Ascending aorta (tissue), 2 donors: ENCODE measurements at regions not wholly inside any gene's neighbourhood (a gene's known extent, or its start where the extent isn't known, plus 50 kb on each side); places are given as distances from the start of the nearest gene placed in this dataset.

Experiments used
- DNase-seq, 2 donors: peaks; one replicate each; pipeline ENCODE4 v3.0.0-alpha.2; 2019; ENCODE audit warnings: low spot score in 2 of 2
- H3K27ac ChIP-seq, 2 donors: fragments of 200-600 bp; sonication (generic); one replicate each; pipeline ENCODE4 v1.5.1; 2016 to 2017; ENCODE audit warnings: mild to moderate bottlenecking in 1 of 2
- H3K27me3 ChIP-seq: fragments of 200-600 bp; sonication (generic); one replicate; pipeline ENCODE4 v1.5.1; 2017
- H3K36me3 ChIP-seq, 2 donors: fragments of 200-600 bp; sonication (generic); one replicate each; pipeline ENCODE4 v1.5.1; 2016
- H3K4me1 ChIP-seq, 2 donors: fragments of 200-600 bp; sonication (generic); one replicate each; pipeline ENCODE4 v1.5.1; 2016 to 2017; ENCODE audit warnings: mild to moderate bottlenecking in 1 of 2
- H3K4me3 ChIP-seq, 2 donors: fragments of 200-600 bp; sonication (generic); one replicate each; pipeline ENCODE4 v1.5.1; 2016 to 2017; ENCODE audit warnings: mild to moderate bottlenecking in 1 of 2
- H3K9me3 ChIP-seq, 2 donors: fragments of 200-600 bp; sonication (generic); one replicate each; pipeline ENCODE4 v1.5.1; 2016
- intact Hi-C: fragments of 100-400 bp; cut with DNase I; formaldehyde crosslinking; loops from one replicate; pipeline ENCODE4 v1.15.1; 2023
- TF ChIP-seq, protein P1 (sequence below), 3 experiments: fragments of 200-600 bp in 2 of 3; fragments of 450-650 bp in 1 of 3; sonication (generic) in 2 of 3; IDR thresholded peaks; one replicate each; pipeline ENCODE4 v1.5.1; 2016 to 2019; ENCODE audit warnings: antibody characterized with exemption in 3 of 3, mild to moderate bottlenecking in 1 of 3, moderate library complexity in 1 of 3

DNA sequence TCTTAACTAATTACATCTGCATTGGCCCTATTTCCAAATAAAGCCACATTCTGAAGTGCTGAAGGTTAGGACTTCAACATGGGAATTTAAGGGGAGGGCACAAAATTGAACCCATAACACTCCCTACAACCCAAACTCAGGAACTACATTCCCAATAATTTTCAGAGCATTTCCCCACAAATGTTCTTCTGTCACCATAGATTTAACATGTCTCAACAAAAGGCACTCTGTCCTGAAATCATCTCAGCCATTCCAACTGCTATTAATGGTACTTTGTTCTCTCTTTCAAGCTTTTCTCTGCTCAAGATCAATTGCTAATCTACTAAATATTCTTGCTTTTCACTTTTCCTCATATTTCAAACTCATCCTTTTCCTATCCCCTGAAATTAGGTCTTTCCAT, 74.0 kb upstream of the SOX1 start:
- TF ChIP-seq, protein P1, sequence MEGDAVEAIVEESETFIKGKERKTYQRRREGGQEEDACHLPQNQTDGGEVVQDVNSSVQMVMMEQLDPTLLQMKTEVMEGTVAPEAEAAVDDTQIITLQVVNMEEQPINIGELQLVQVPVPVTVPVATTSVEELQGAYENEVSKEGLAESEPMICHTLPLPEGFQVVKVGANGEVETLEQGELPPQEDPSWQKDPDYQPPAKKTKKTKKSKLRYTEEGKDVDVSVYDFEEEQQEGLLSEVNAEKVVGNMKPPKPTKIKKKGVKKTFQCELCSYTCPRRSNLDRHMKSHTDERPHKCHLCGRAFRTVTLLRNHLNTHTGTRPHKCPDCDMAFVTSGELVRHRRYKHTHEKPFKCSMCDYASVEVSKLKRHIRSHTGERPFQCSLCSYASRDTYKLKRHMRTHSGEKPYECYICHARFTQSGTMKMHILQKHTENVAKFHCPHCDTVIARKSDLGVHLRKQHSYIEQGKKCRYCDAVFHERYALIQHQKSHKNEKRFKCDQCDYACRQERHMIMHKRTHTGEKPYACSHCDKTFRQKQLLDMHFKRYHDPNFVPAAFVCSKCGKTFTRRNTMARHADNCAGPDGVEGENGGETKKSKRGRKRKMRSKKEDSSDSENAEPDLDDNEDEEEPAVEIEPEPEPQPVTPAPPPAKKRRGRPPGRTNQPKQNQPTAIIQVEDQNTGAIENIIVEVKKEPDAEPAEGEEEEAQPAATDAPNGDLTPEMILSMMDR (IDR thresholded peaks at IDR 0.05) = no peak
- intact Hi-C loops = no loop called here
- Histone ChIP-seq H3K4me1 (no peaks in the 10 kb centered on the region), H3K4me3 (no peak overlapping the region), H3K27ac (no peak overlapping the region), H3K27me3 (no peaks in the 10 kb centered on the region), H3K9me3 (no peaks in the 10 kb centered on the region), H3K36me3 (no peaks in the 10 kb centered on the region)
- DNase-seq = no peak

DNA sequence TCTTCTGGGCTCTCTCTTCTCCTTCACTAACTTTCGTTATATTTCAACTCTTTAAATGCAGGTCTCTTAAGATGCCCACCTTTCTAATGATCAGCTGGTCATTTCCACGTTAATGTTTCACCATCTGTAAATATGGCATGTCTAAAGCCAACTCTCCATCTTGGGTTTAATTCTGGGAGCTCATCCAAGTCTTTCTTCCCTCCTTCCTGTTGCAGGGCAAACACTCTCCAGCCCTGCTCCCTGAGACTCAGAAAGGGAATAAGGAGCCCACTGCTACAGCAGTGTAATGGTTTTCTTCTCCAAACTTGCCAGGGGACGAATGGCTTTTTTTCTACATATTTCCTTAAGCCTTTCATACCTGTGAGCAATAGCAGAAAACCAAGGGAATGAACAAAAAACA, 73.3 kb upstream of the SOX1 start:
- intact Hi-C loops = no loop called here
- no peak for DNase-seq
- H3K27me3 ChIP-seq = no peaks in the 10 kb centered on the region
- H3K27ac ChIP-seq = no peak overlapping the region
- no peaks in the 10 kb centered on the region for H3K36me3 ChIP-seq
- TF ChIP-seq, protein P1 (IDR thresholded peaks at IDR 0.05) = no peak
- H3K4me3 ChIP-seq = no peak overlapping the region
- no peaks in the 10 kb centered on the region for H3K9me3 ChIP-seq
- no peaks in the 10 kb centered on the region for H3K4me1 ChIP-seq

DNA sequence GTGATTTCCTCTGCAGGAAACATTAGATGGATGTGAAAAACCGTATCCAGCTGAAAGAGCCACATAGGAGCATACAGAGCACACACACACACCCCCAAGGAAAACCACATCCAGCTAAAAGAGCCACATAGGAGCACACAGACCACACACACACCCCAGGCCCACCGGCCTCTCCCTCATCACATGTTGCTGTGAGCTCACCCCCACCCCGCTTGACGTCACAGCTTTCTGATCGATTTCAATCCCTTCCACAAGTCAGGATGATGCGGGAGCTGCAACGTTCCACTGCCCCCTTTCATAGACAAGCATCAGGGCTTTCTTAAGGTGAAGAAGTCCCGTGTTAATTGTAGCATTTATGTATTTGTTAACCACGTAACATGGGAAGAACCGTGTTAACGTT, 72.4 kb upstream of the SOX1 start:
- TF ChIP-seq, protein P1 (IDR thresholded peaks at IDR 0.05) = no peak
- Histone ChIP-seq H3K4me1 (no peaks in the 10 kb centered on the region), H3K9me3 (no peaks in the 10 kb centered on the region), H3K27me3 (no peaks in the 10 kb centered on the region), H3K4me3 (no peak overlapping the region), H3K36me3 (no peaks in the 10 kb centered on the region), H3K27ac (no peak overlapping the region)
- DNase-seq = no peak
- intact Hi-C loops = no loop called here

DNA sequence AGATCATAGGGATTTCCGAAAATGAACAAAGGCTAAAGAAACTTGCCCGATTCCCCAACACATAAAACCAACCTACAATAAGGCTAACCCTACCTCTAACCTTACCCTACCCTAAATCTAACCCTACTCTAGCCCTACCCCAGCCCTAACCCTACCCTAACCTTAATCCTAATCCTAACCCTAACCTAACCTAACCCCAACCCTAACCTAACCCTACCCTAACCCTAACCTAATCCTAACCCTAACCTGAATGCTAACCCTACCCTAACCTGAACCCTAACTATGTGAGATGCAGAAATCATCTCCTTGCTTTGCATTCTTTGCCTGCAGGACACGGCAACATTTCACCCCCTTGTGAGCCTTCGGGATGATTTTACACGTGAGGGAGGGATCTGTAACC, 67.6 kb upstream of the SOX1 start:
- Histone ChIP-seq H3K27ac (no peak overlapping the region), H3K27me3 (no peaks in the 10 kb centered on the region), H3K9me3 (no peaks in the 10 kb centered on the region), H3K4me1 (no peaks in the 10 kb centered on the region), H3K4me3 (no peak overlapping the region), H3K36me3 (no peaks in the 10 kb centered on the region)
- intact Hi-C loops = no loop called here
- no peak for DNase-seq
- TF ChIP-seq, protein P1 (IDR thresholded peaks at IDR 0.05) = no peak

DNA sequence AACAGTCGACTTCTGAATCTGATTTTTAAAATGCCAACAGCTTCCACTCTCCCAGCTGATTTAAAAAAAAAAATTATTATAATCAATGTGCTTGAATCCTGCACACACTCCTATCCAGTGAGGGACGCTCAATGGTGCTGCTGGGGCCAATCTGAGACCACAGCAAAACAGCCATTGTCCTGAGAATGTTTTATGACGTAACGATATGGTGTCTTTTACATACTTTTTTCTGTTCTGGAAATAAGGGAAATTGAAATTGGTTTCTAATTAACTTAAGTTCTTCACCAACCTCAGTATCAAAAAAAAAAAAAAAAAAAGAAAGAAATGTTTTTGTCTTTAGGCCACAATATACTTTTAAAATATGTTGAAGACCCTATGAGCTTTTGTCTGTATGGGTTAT, 66.1 kb upstream of the SOX1 start:
- H3K9me3 ChIP-seq = no peaks in the 10 kb centered on the region

DNA sequence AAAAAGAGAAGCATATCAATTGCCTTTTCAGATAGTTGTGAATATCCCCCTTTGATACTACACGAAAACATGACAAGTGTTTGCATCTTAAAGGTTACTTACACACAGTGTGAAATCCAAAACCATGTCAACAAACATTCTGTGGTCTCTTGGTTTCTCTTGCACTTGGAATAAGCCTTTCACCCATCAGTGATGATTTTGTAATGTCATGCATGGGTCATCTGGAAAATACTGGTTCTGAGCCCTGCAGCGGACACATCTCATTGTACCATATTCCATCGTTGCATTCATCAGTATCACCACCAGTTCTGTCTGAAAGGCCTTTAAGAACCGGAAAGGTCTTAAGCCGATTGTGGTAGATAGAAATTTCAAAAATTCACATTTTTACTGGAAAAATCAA, 65.4 kb upstream of the SOX1 start:
- no peak overlapping the region for H3K4me3 ChIP-seq
- intact Hi-C loops = no loop called here
- peaks cover 0 to 4% of the 10 kb centered on the region in 2 donors for H3K9me3 ChIP-seq
- H3K27ac ChIP-seq = no peak overlapping the region
- H3K27me3 ChIP-seq = no peaks in the 10 kb centered on the region
- DNase-seq = no peak
- H3K4me1 ChIP-seq = no peaks in the 10 kb centered on the region
- no peaks in the 10 kb centered on the region for H3K36me3 ChIP-seq
- TF ChIP-seq, protein P1 (IDR thresholded peaks at IDR 0.05) = no peak

More for the DNA sequence above, 66.1 kb upstream of the SOX1 start:
- Histone ChIP-seq H3K4me3 (no peak overlapping the region), H3K4me1 (no peaks in the 10 kb centered on the region), H3K27me3 (no peaks in the 10 kb centered on the region), H3K36me3 (no peaks in the 10 kb centered on the region), H3K27ac (no peak overlapping the region)
- intact Hi-C loops = no loop called here
- no peak for DNase-seq
- TF ChIP-seq, protein P1 (IDR thresholded peaks at IDR 0.05) = no peak
